Smooth muscle cell (in vitro differentiated cells): ENCODE measurements at regions not wholly inside any gene's neighbourhood (a gene's known extent, or its start where the extent isn't known, plus 50 kb on each side); places are given as distances from the start of the nearest gene placed in this dataset.

Experiments
- DNase-seq: peaks from one replicate; lab custom pipeline; 2025; ENCODE audit not compliant: unreplicated experiment; lab: John Stamatoyannopoulos, UW
- H2AFZ ChIP-seq: fragments of 200-600 bp; sonication (generic); 2 replicates; pipeline ENCODE4 v1.6.0; 2016; ENCODE audit warnings: antibody characterized with exemption, low read depth, mild to moderate bottlenecking
- H3F3A ChIP-seq: fragments of 200-600 bp; sonication (generic); 2 replicates; pipeline ENCODE4 v1.6.0; 2017; ENCODE audit warnings: antibody characterized with exemption, low read depth
- H3K27ac ChIP-seq: fragments of 200-600 bp; sonication (generic); 2 replicates; pipeline ENCODE4 v1.5.1; 2016; ENCODE audit warnings: low read depth, mild to moderate bottlenecking
- H3K27me3 ChIP-seq: fragments of 200-600 bp; sonication (generic); 2 replicates; pipeline ENCODE4 v1.6.1; 2016; ENCODE audit warnings: low read depth, mild to moderate bottlenecking
- H3K36me3 ChIP-seq: fragments of 200-600 bp; sonication (generic); 2 replicates; pipeline ENCODE4 v1.5.1; 2016; ENCODE audit warnings: low read depth
- H3K4me1 ChIP-seq: fragments of 200-600 bp; sonication (generic); 2 replicates; pipeline ENCODE4 v1.5.1; 2016; ENCODE audit warnings: low read depth
- H3K4me2 ChIP-seq: fragments of 200-600 bp; sonication (generic); 2 replicates; pipeline ENCODE4 v1.6.0; 2016; ENCODE audit warnings: mild to moderate bottlenecking
- H3K4me3 ChIP-seq: fragments of 200-600 bp; sonication (generic); 2 replicates; pipeline ENCODE4 v1.5.1; 2016; ENCODE audit warnings: mild to moderate bottlenecking
- H3K79me2 ChIP-seq: fragments of 200-600 bp; sonication (generic); 2 replicates; pipeline ENCODE4 v1.6.0; 2016; ENCODE audit warnings: low read depth, mild to moderate bottlenecking
- H3K9ac ChIP-seq: fragments of 200-600 bp; sonication (generic); 2 replicates; pipeline ENCODE4 v1.6.0; 2016; ENCODE audit warnings: low read depth
- H3K9me3 ChIP-seq: fragments of 200-600 bp; sonication (generic); replicated peaks from 2 replicates; pipeline ENCODE4 v1.5.1; 2016; ENCODE audit warnings: low read depth
- H4K20me1 ChIP-seq: fragments of 200-600 bp; sonication (generic); 2 replicates; pipeline ENCODE4 v1.6.0; 2016; ENCODE audit warnings: low read depth
- CTCF ChIP-seq: fragments of 200-600 bp; sonication (generic); IDR thresholded peaks from 2 replicates; pipeline ENCODE4 v1.5.1; 2017; ENCODE audit warnings: borderline replicate concordance, mild to moderate bottlenecking, antibody characterized with exemption; ENCODE audit not compliant: insufficient read depth, poor library complexity, severe bottlenecking
- WGBS: methylation state at CpG from one replicate; pipeline ENCODE4 v1.1.7; 2016; ENCODE audit warnings: low lambda C conversion rate; 5-methylcytosine and 5-hydroxymethylcytosine counted together

- WGBS = 88% methylated on average over 3 of the region's 4 CpGs
- no peaks in the 10 kb centered on the region for H3K36me3 ChIP-seq
Observed at GRCh38 chr11:11142430-11142829, 210.6 kb downstream of the CSNK2A3 start.

DNA sequence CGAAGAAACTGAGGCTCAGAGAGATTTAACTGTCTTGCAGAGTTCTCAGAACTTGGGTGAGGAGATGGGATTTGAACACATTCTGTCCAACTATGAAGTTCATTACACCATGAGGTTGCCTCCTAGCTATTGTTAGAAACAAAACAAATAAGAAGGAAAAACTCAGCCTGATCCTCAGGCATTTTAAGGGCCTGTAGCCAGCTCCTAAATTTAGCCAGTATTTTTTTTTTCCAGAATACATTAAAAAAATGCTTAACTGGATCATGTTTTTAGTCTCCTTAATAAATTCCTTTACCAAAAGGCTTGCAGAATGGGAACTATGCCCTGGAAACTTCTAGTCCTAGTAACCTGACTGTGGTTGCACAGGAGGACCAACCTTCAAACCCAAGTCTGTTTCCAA is 212.0 kb downstream of the CSNK2A3 start:
- no peak overlapping the region for H2AFZ ChIP-seq
- H3K4me3 ChIP-seq = no peak overlapping the region
- no peaks in the 10 kb centered on the region for H3K4me1 ChIP-seq
- TF ChIP-seq CTCF = no peak
- H3K9ac ChIP-seq = no peak overlapping the region
- no peaks in the 10 kb centered on the region for H3K79me2 ChIP-seq
- H3K9me3 ChIP-seq = no peaks in the 10 kb centered on the region
- 84% methylated on average over 1 of the region's 1 CpG for WGBS
- H3K27me3 ChIP-seq = no peaks in the 10 kb centered on the region
- no peak overlapping the region for H3K27ac ChIP-seq
- H3F3A ChIP-seq = no peaks in the 10 kb centered on the region
- no peaks in the 10 kb centered on the region for H3K36me3 ChIP-seq
- H3K4me2 ChIP-seq = no peak overlapping the region
- no peak for DNase-seq
- H4K20me1 ChIP-seq = no peaks in the 10 kb centered on the region

More at GRCh38 chr11:11142430-11142829, 210.6 kb downstream of the CSNK2A3 start:
- Histone ChIP-seq H3K4me2 (no peak overlapping the region), H3K4me3 (no peak overlapping the region), H3K79me2 (no peaks in the 10 kb centered on the region), H4K20me1 (no peaks in the 10 kb centered on the region), H3K9ac (no peak overlapping the region), H2AFZ (no peak overlapping the region), H3F3A (no peaks in the 10 kb centered on the region), H3K9me3 (no peaks in the 10 kb centered on the region), H3K4me1 (no peaks in the 10 kb centered on the region), H3K27ac (no peak overlapping the region), H3K27me3 (no peaks in the 10 kb centered on the region)
- TF ChIP-seq CTCF = no peak
- no peak for DNase-seq

DNA sequence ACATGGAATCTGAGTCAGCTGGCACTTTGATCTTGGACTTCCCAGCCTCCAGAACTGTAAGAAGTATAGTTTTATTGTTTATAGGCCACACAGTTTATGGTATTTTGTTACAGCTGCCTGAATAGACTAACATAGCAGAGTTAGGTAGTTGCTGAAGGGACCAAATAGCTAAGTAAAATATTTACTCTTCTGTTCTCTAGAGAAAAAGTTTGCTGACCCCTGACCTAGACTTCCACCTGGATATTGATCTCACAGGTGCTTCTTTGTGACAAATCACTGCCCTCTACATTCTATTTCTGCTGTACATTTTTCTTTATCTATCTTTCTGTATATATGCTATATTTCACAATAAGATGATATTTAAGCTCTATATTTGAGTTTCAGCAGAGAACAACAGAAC is 212.5 kb downstream of the CSNK2A3 start:
- H3K9me3 ChIP-seq = no peaks in the 10 kb centered on the region
- no peak overlapping the region for H3K27ac ChIP-seq
- no peaks in the 10 kb centered on the region for H3K79me2 ChIP-seq
- no peak overlapping the region for H3K4me2 ChIP-seq
- TF ChIP-seq CTCF = no peak
- DNase-seq = no peak
- H3K4me3 ChIP-seq = no peak overlapping the region
- H3K9ac ChIP-seq = no peak overlapping the region
- no peaks in the 10 kb centered on the region for H4K20me1 ChIP-seq
- no peak overlapping the region for H2AFZ ChIP-seq
- no peaks in the 10 kb centered on the region for H3F3A ChIP-seq
- no peaks in the 10 kb centered on the region for H3K36me3 ChIP-seq
- no peaks in the 10 kb centered on the region for H3K27me3 ChIP-seq
- H3K4me1 ChIP-seq = no peaks in the 10 kb centered on the region

GRCh38 chr11:11137339-11137738 is 215.7 kb downstream of the CSNK2A3 start:
- Histone ChIP-seq H2AFZ (no peak overlapping the region), H3F3A (no peaks in the 10 kb centered on the region), H3K36me3 (no peaks in the 10 kb centered on the region), H4K20me1 (no peaks in the 10 kb centered on the region), H3K27ac (no peak overlapping the region), H3K4me2 (no peak overlapping the region), H3K9me3 (no peaks in the 10 kb centered on the region), H3K4me1 (no peaks in the 10 kb centered on the region), H3K27me3 (no peaks in the 10 kb centered on the region), H3K79me2 (no peaks in the 10 kb centered on the region), H3K9ac (no peak overlapping the region), H3K4me3 (no peak overlapping the region)
- DNase-seq = no peak
- no peak for TF ChIP-seq CTCF
- 52% methylated on average over 1 of the region's 1 CpG for WGBS
